ENCODE measurements at regions not wholly inside any gene's neighbourhood (a gene's known extent, or its start where the extent isn't known, plus 50 kb on each side); places are given as distances from the start of the nearest gene placed in this dataset.

GRCh38 chr12:127245009-127245408 lies 1022.0 kb upstream of the TMEM132C start (continued):
- TF ChIP-seq ARID4B (CRISPR knock-in tag; IDR thresholded peaks at IDR 0.05; ENCODE audit: borderline replicate concordance), result no peak

GRCh38 chr12:127245437-127245836 lies 1021.5 kb upstream of the TMEM132C start:
- ATAC-seq (no peak), DNase-seq (ENCODE audit: low spot score) (no peak)
- H3K9me3 Mint-ChIP-seq, result peaks cover 77% of the 10 kb centered on the region
- peaks cover 5% of the 10 kb centered on the region for H3K27me3 Mint-ChIP-seq (ENCODE audit: low read depth)
- no peak overlapping the region for H3K4me3 Mint-ChIP-seq
- no peaks in the 10 kb centered on the region for H3K4me1 Mint-ChIP-seq
- no peak overlapping the region for H3K27ac Mint-ChIP-seq
- CTCF ChIA-PET, result no interaction called here
- TF ChIP-seq NFE2L1 (CRISPR knock-in tag; IDR thresholded peaks at IDR 0.05), result no peak
- no peak for TF ChIP-seq ZBTB43 (CRISPR knock-in tag; IDR thresholded peaks at IDR 0.05)
- no peak for TF ChIP-seq NR1H2 (CRISPR knock-in tag; IDR thresholded peaks at IDR 0.05)
- no peak for TF ChIP-seq ETV6 (CRISPR knock-in tag; IDR thresholded peaks at IDR 0.05)
- TF ChIP-seq SOX15 (CRISPR knock-in tag; IDR thresholded peaks at IDR 0.05), result no peak
- no peak for TF ChIP-seq ZNF423 (CRISPR knock-in tag; IDR thresholded peaks at IDR 0.05)
- TF ChIP-seq ZNF425 (CRISPR knock-in tag; conservative IDR thresholded peaks at IDR 0.05), result no peak
- TF ChIP-seq E2F5 (CRISPR knock-in tag; IDR thresholded peaks at IDR 0.05), result no peak
- TF ChIP-seq ZNF281 (CRISPR knock-in tag; IDR thresholded peaks at IDR 0.05), result no peak
- no peak for TF ChIP-seq FOXJ3 (CRISPR knock-in tag; IDR thresholded peaks at IDR 0.05; ENCODE audit: borderline replicate concordance)
- POLR2A ChIA-PET, result no interaction called here
- H3K36me3 Mint-ChIP-seq, result peaks cover 52% of the 10 kb centered on the region

GRCh38 chr12:127247937-127248336 lies 1019.0 kb upstream of the TMEM132C start:
- Mint-ChIP-seq H3K36me3 (peaks cover 55% of the 10 kb centered on the region), H3K4me3 (no peak overlapping the region), H3K9me3 (peaks cover 76% of the 10 kb centered on the region), H3K4me1 (no peaks in the 10 kb centered on the region), H3K27me3 (ENCODE audit: low read depth) (peaks cover 11% of the 10 kb centered on the region), H3K27ac (no peak overlapping the region)
- DNase-seq (ENCODE audit: low spot score), result no peak
- TF ChIP-seq ZNF232 (CRISPR knock-in tag; IDR thresholded peaks at IDR 0.05) (no peak), ERG (CRISPR knock-in tag; IDR thresholded peaks at IDR 0.05) (no peak), ZNF416 (CRISPR knock-in tag; IDR thresholded peaks at IDR 0.05) (no peak), EMX1 (CRISPR knock-in tag; IDR thresholded peaks at IDR 0.05) (no peak), MXD4 (CRISPR knock-in tag; IDR thresholded peaks at IDR 0.05; ENCODE audit: borderline replicate concordance) (no peak), ELF4 (CRISPR knock-in tag; IDR thresholded peaks at IDR 0.05; ENCODE audit: low read depth) (no peak)
- POLR2A ChIA-PET, result no interaction called here
- ATAC-seq, result no peak
- CTCF ChIA-PET, result no interaction called here
